ENCODE measurements at regions not wholly inside any gene's neighbourhood (a gene's known extent, or its start where the extent isn't known, plus 50 kb on each side); places are given as distances from the start of the nearest gene placed in this dataset.
"Not testable (repeated sequence)": the region's sequence is repeated elsewhere in the genome, so short reads cannot be mapped to it uniquely, and the experiment has no call there.

GRCh38 chr14:34381304-34381703, 80.7 kb downstream of the SPTSSA start:
- not testable (repeated sequence) for H3K36me3 Mint-ChIP-seq; H3K4me1 Mint-ChIP-seq (ENCODE audit: low read depth); H3K4me3 Mint-ChIP-seq; H3K27ac Mint-ChIP-seq; H3K9me3 Mint-ChIP-seq (ENCODE audit: low read depth)
- peaks cover 11% of the 10 kb centered on the region for H3K27me3 Mint-ChIP-seq

DNA sequence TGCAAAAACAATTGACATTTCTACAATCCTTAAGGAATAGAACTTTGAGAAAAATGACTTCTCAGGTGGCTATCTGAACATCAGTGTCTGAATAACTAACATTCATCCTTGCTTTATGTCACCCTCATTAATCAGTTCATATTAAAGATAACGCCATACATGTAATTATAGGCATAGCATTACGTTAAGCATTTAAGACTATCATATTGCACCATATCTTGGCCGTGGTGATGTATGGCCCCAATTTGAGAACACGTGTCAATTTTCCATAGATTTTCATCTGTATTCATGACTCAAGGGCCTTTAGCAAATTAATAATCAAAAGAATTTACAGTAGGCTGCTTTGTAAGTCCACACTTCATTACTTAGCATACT, 81.6 kb downstream of the SPTSSA start:
- H3K4me1 Mint-ChIP-seq (ENCODE audit: low read depth) = no peaks in the 10 kb centered on the region
- no peak overlapping the region for H3K27ac Mint-ChIP-seq

GRCh38 chr14:34379816-34380470, 82.1 kb downstream of the SPTSSA start:
- Mint-ChIP-seq H3K4me1 (ENCODE audit: low read depth) (no peaks in the 10 kb centered on the region), H3K36me3 (no peaks in the 10 kb centered on the region), H3K27me3 (peaks cover 6% of the 10 kb centered on the region), H3K27ac (no peak overlapping the region), H3K9me3 (ENCODE audit: low read depth) (no peaks in the 10 kb centered on the region), H3K4me3 (no peak overlapping the region)

More for the DNA sequence above, 81.6 kb downstream of the SPTSSA start:
- H3K27me3 Mint-ChIP-seq = peaks cover 6% of the 10 kb centered on the region
- no peaks in the 10 kb centered on the region for H3K9me3 Mint-ChIP-seq (ENCODE audit: low read depth)
- H3K36me3 Mint-ChIP-seq = no peaks in the 10 kb centered on the region
- H3K4me3 Mint-ChIP-seq = no peak overlapping the region

DNA sequence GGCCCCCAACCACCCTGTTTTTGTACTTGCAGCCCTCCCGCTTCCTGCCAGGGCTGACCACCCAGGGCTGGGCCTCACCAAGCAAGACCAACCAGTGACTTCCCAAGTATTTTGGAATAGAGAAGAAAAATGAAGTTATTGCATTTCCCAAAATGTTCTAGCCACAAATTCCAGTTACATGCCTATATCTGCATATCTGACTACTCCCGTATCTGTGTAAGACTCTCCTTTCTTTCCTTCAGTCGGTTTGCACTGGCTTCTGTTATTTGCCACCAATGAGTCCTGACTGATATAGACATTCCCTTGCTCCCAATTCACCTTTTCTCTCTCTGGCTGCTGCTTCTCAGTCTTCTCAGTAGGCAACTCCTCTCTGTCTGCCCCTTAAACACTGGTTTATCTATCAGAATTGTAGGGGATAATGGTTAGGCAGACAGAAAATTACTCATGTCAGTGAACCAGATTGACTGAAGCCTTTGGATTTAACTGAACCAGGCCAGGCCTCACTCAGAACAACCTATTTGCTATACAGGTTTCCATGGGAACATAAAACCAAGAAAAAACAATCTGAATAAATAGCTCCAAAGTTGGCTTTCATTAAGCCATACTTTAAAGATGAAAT, 85.3 kb downstream of the SPTSSA start:
- no peaks in the 10 kb centered on the region for H3K9me3 Mint-ChIP-seq (ENCODE audit: low read depth)
- H3K36me3 Mint-ChIP-seq = no peaks in the 10 kb centered on the region
- no peak overlapping the region for H3K4me3 Mint-ChIP-seq
- no peak overlapping the region for H3K27ac Mint-ChIP-seq
- H3K27me3 Mint-ChIP-seq = no peaks in the 10 kb centered on the region
- no peaks in the 10 kb centered on the region for H3K4me1 Mint-ChIP-seq (ENCODE audit: low read depth)

GRCh38 chr14:34374998-34375740, 86.9 kb downstream of the SPTSSA start:
- Mint-ChIP-seq H3K36me3 (no peaks in the 10 kb centered on the region), H3K27me3 (no peaks in the 10 kb centered on the region), H3K4me1 (ENCODE audit: low read depth) (no peaks in the 10 kb centered on the region), H3K27ac (no peak overlapping the region), H3K9me3 (ENCODE audit: low read depth) (no peaks in the 10 kb centered on the region), H3K4me3 (no peak overlapping the region)

DNA sequence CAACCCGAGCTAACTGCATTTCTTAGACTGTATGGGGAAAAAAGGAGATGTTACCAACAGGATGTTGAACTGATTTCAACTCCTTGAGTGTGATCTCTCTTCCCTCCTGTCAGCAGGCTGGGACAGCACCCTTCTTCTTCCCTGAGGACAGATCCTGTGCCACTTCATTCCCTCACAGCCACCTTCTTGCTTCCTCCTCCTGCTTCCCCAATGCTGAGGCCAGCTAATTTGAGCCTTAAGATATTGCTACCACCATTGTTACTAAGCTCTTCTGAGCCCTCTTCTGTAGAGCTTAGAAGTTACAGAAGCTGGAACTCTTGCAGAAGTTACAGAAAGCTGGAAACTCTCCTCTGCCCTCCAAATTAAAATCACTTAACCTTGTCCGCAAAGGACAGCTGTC, 88.8 kb downstream of the SPTSSA start:
- Mint-ChIP-seq H3K27me3 (no peaks in the 10 kb centered on the region), H3K9me3 (ENCODE audit: low read depth) (no peaks in the 10 kb centered on the region), H3K4me3 (no peak overlapping the region), H3K4me1 (ENCODE audit: low read depth) (no peaks in the 10 kb centered on the region), H3K36me3 (no peaks in the 10 kb centered on the region), H3K27ac (no peak overlapping the region)

DNA sequence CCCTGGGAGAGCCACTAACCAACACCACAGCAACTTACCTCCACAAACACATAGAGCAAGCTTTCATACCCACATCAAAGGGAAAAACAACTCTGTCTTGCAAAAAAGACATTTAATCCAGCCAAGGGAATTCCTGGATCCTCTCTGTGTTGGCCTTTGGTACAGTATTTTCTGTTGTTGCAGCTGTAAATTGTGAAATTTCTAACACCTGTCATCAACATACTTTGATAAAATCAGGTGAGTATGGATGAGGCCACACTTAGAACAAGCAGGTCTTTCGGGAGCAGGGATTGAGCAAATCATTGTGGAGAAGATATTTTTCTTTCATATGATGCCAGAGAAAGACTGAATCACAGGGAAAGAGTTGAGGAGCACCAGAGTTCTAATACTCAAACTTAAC, 89.3 kb downstream of the SPTSSA start:
- H3K36me3 Mint-ChIP-seq = no peaks in the 10 kb centered on the region
- H3K27me3 Mint-ChIP-seq = no peaks in the 10 kb centered on the region
- no peak overlapping the region for H3K27ac Mint-ChIP-seq
- H3K9me3 Mint-ChIP-seq (ENCODE audit: low read depth) = no peaks in the 10 kb centered on the region
- no peaks in the 10 kb centered on the region for H3K4me1 Mint-ChIP-seq (ENCODE audit: low read depth)
- no peak overlapping the region for H3K4me3 Mint-ChIP-seq

GRCh38 chr14:34369648-34370030, 92.4 kb downstream of the SPTSSA start:
- Mint-ChIP-seq H3K4me1 (ENCODE audit: low read depth) (no peaks in the 10 kb centered on the region), H3K4me3 (no peak overlapping the region), H3K27me3 (peaks cover 4% of the 10 kb centered on the region), H3K27ac (no peak overlapping the region), H3K9me3 (ENCODE audit: low read depth) (no peaks in the 10 kb centered on the region), H3K36me3 (no peaks in the 10 kb centered on the region)

DNA sequence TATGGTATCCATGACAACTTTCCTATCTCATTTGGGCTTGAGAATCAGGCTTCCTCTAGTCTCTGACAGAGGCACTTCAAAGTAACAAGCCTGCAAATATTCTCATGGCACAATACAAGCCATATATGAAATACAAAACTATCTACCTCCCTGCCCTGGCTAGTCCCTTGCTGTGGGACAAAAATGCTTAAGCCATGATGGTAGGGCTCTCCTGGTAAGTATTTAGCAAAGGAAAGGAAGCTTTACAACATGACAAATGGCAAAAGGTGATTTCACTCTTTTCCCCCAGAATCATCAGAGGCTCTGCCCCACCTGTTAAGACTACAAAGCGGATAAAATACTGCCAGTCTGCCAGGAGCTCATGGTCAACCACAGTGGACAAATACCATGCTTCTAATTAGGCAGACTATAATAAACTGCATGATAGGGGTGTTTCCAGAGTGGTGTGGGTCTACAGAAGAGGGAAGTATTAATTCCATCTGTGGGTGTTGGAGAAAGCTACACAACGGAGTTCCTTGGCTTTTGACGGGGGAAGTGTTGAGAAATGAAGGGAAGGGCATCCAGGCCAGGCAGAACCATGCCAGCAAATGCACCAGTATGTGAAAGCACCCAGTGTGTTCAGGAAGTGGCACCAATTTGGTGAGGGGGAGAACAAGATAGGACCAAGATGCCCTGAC, 92.9 kb downstream of the SPTSSA start:
- Mint-ChIP-seq H3K4me1 (ENCODE audit: low read depth) (no peaks in the 10 kb centered on the region), H3K27ac (no peak overlapping the region), H3K27me3 (peaks cover 4% of the 10 kb centered on the region), H3K4me3 (no peak overlapping the region), H3K9me3 (ENCODE audit: low read depth) (no peaks in the 10 kb centered on the region), H3K36me3 (no peaks in the 10 kb centered on the region)

DNA sequence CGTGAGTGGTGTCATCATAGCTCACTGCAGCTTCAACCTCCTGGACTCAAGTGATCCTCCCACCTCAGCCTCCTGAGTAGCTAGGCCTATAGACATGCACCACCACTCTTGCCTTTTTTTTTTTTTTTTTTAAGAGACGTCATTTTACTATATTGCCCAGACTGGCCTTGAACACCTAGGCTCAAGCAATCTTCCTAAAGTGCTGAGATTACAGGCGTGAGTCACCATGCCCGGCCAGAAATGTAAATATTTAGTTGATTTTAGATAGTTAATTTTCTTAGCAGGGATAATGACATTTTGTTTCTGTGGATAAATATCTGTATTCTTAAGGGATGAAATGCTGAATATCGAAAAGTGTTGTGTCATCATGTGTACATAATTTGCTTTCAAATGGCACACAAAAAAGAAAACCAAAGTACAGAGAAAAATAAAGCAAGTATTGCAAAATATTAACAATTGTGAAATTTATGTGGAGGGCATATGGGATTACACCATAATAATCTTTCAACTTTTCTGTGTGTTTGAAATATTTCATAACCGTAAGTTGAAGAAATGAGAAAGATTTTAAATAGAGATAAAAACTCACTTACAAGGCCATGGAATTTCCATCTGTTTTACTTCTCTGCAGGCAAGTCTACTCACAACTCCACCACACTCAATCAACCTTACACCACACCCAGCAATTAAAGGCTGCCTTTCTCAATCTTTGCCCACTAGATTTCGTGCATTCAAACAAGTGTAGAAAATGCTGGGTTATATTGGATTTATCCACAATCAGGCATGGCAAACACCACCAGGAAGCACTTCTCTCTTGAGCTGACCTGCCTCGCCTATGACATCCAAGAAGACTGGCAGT, 93.7 kb downstream of the SPTSSA start:
- H3K27ac Mint-ChIP-seq = no peak overlapping the region
- H3K27me3 Mint-ChIP-seq = peaks cover 7% of the 10 kb centered on the region
- H3K4me3 Mint-ChIP-seq = no peak overlapping the region
- H3K9me3 Mint-ChIP-seq (ENCODE audit: low read depth) = no peaks in the 10 kb centered on the region
- no peaks in the 10 kb centered on the region for H3K4me1 Mint-ChIP-seq (ENCODE audit: low read depth)
- H3K36me3 Mint-ChIP-seq = no peaks in the 10 kb centered on the region

DNA sequence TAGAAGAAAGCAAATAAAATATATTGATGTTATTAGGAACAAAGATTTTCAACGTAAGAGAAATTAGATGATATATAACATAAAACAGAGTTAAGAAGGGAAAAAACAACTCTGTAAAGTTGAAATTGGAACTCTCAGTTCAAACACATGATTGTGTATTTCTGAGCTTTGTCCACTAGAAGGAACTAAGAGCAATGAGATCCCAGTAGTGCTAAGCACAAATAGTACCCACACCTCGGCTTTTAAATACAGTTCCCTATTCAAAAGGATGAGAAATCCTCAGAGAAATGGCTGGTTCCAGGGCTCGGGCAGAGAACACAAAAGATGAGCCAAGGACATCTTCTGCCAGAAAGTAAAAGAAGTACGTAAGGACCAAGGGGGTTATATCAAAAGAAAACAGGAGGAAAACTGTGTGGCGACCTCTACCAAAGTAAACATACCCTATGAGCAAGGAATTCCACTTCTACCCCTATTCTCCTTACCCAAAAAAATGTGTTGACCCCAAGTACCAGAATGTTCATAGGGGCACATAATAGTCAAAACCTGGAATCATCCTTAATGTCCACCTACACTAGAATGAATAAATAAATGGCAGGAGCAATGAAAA, 96.6 kb downstream of the SPTSSA start:
- no peak overlapping the region for H3K27ac Mint-ChIP-seq
- H3K4me1 Mint-ChIP-seq (ENCODE audit: low read depth) = no peaks in the 10 kb centered on the region
- no peak overlapping the region for H3K4me3 Mint-ChIP-seq
- no peaks in the 10 kb centered on the region for H3K9me3 Mint-ChIP-seq (ENCODE audit: low read depth)
- H3K36me3 Mint-ChIP-seq = no peaks in the 10 kb centered on the region
- peaks cover 12% of the 10 kb centered on the region for H3K27me3 Mint-ChIP-seq

DNA sequence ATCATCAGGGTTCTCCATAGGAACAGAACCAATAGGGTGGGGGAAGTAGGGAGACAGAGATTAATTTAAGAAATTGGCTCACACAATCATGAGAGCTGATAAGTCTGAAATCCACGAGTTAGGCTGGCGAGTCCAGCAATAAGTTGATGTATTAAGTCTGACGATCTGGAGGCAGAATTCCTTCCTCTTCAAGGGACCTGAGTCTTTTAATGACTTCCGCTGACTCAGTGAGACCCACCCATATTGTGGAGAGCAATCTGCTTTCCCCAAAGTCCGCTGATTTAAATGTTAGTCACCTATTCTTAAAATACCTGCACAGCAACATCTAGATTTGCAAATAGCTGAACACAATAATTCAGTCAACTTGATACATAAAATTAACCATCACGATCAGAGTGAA, 97.8 kb downstream of the SPTSSA start:
- Mint-ChIP-seq H3K36me3 (no peaks in the 10 kb centered on the region), H3K4me1 (ENCODE audit: low read depth) (no peaks in the 10 kb centered on the region), H3K27me3 (peaks cover 12% of the 10 kb centered on the region), H3K9me3 (ENCODE audit: low read depth) (no peaks in the 10 kb centered on the region), H3K4me3 (no peak overlapping the region), H3K27ac (no peak overlapping the region)

DNA sequence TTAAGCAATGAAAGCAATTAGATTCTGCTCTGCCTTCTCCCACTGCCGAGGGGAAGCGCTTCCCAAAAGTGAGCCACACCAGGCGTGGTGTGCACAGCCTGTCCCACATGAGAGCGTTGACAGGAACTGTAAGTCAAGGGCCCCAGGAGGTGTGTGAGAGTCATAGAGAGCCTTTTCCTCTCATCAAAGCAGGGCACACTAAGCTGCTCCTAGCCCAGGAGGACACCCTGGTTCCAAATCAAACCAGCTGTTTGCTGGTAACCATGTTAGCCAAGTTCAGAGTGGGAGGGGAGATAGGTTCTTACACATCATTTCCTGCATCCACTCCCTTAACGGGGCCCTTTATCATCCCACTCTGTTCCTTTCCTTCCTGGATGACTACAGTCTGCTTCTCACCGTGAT, 98.3 kb downstream of the SPTSSA start:
- no peak overlapping the region for H3K27ac Mint-ChIP-seq
- H3K36me3 Mint-ChIP-seq = no peaks in the 10 kb centered on the region
- H3K4me1 Mint-ChIP-seq (ENCODE audit: low read depth) = no peaks in the 10 kb centered on the region
- no peak overlapping the region for H3K4me3 Mint-ChIP-seq
- H3K9me3 Mint-ChIP-seq (ENCODE audit: low read depth) = no peaks in the 10 kb centered on the region
- peaks cover 12% of the 10 kb centered on the region for H3K27me3 Mint-ChIP-seq

GRCh38 chr14:34362641-34363251, 99.3 kb downstream of the SPTSSA start:
- H3K27ac Mint-ChIP-seq = no peak overlapping the region
- H3K4me1 Mint-ChIP-seq (ENCODE audit: low read depth) = no peaks in the 10 kb centered on the region
- H3K27me3 Mint-ChIP-seq = peaks cover 12% of the 10 kb centered on the region
- H3K9me3 Mint-ChIP-seq (ENCODE audit: low read depth) = no peaks in the 10 kb centered on the region
- no peak overlapping the region for H3K4me3 Mint-ChIP-seq
- H3K36me3 Mint-ChIP-seq = no peaks in the 10 kb centered on the region
